ENCODE measurements at regions not wholly inside any gene's neighbourhood (a gene's known extent, or its start where the extent isn't known, plus 50 kb on each side); places are given as distances from the start of the nearest gene placed in this dataset.
"Not testable (repeated sequence)": the region's sequence is repeated elsewhere in the genome, so short reads cannot be mapped to it uniquely, and the experiment has no call there.

GRCh38 chr14:46573498-46573897 lies 78.1 kb downstream of the RPL10L start:
- intact Hi-C loops (cut with DNase I), result no loop called here
- DNase-seq (no peak), ATAC-seq (no peak)
- Histone ChIP-seq H3K27me3 (ENCODE audit: low read depth) (no peaks in the 10 kb centered on the region), H3K36me3 (no peaks in the 10 kb centered on the region), H3K9me3 (no peaks in the 10 kb centered on the region), H3K4me1 (no peaks in the 10 kb centered on the region), H3K4me3 (no peak overlapping the region), H3K27ac (no peak overlapping the region)
- TF ChIP-seq CTCF (IDR thresholded peaks at IDR 0.05), result no peak

- Histone ChIP-seq H3K4me3 (no peak overlapping the region), H3K4me1 (no peaks in the 10 kb centered on the region), H3K9me3 (no peaks in the 10 kb centered on the region), H3K27me3 (ENCODE audit: low read depth) (no peaks in the 10 kb centered on the region), H3K36me3 (no peaks in the 10 kb centered on the region), H3K27ac (no peak overlapping the region)
- TF ChIP-seq CTCF (IDR thresholded peaks at IDR 0.05), result no peak
- ATAC-seq (no peak), DNase-seq (no peak)
- intact Hi-C loops (cut with DNase I), result no loop called here
These were observed 79.6 kb downstream of the RPL10L start for GRCh38 chr14:46571970-46572369.

GRCh38 chr14:46568161-46568560 lies 83.4 kb downstream of the RPL10L start:
- H3K36me3 ChIP-seq; H3K9me3 ChIP-seq; intact Hi-C loops (cut with DNase I); H3K27me3 ChIP-seq (ENCODE audit: low read depth); H3K27ac ChIP-seq; DNase-seq; H3K4me1 ChIP-seq; ATAC-seq; H3K4me3 ChIP-seq: not testable (repeated sequence)

- intact Hi-C loops (cut with DNase I), result no loop called here
- Histone ChIP-seq H3K27ac (no peak overlapping the region), H3K36me3 (no peaks in the 10 kb centered on the region), H3K4me1 (no peaks in the 10 kb centered on the region), H3K4me3 (no peak overlapping the region), H3K27me3 (ENCODE audit: low read depth) (no peaks in the 10 kb centered on the region), H3K9me3 (peaks cover 4% of the 10 kb centered on the region)
- ATAC-seq (no peak), DNase-seq (no peak)
- no peak for TF ChIP-seq CTCF (IDR thresholded peaks at IDR 0.05)
These were observed 100.7 kb downstream of the RPL10L start for GRCh38 chr14:46550836-46551235.

GRCh38 chr14:46540986-46541385 lies 110.6 kb downstream of the RPL10L start:
- Histone ChIP-seq H3K4me1 (no peaks in the 10 kb centered on the region), H3K9me3 (no peaks in the 10 kb centered on the region), H3K4me3 (no peak overlapping the region), H3K27me3 (ENCODE audit: low read depth) (no peaks in the 10 kb centered on the region), H3K27ac (no peak overlapping the region), H3K36me3 (no peaks in the 10 kb centered on the region)
- intact Hi-C loops (cut with DNase I), result no loop called here
- TF ChIP-seq CTCF (IDR thresholded peaks at IDR 0.05), result no peak
- ATAC-seq, result no peak
- DNase-seq, result no peak

GRCh38 chr14:46519121-46519520 lies 132.5 kb downstream of the RPL10L start:
- intact Hi-C loops (cut with DNase I), result no loop called here
- no peaks in the 10 kb centered on the region for H3K27me3 ChIP-seq (ENCODE audit: low read depth)
- no peak overlapping the region for H3K4me3 ChIP-seq
- no peak for ATAC-seq
- H3K9me3 ChIP-seq, result peaks cover 3% of the 10 kb centered on the region
- no peak overlapping the region for H3K27ac ChIP-seq
- TF ChIP-seq CTCF (IDR thresholded peaks at IDR 0.05), result no peak
- no peak for DNase-seq
- H3K4me1 ChIP-seq, result no peaks in the 10 kb centered on the region
- no peaks in the 10 kb centered on the region for H3K36me3 ChIP-seq

GRCh38 chr14:46508752-46509151 lies 142.8 kb downstream of the RPL10L start:
- H3K4me3 ChIP-seq; H3K4me1 ChIP-seq; H3K27me3 ChIP-seq (ENCODE audit: low read depth); DNase-seq; H3K9me3 ChIP-seq; intact Hi-C loops (cut with DNase I); H3K36me3 ChIP-seq; ATAC-seq; H3K27ac ChIP-seq: not testable (repeated sequence)

Measured in lower lobe of right lung (tissue), 2 donors.